Esophagus squamous epithelium (tissue), 5 donors: ENCODE measurements at regions not wholly inside any gene's neighbourhood (a gene's known extent, or its start where the extent isn't known, plus 50 kb on each side); places are given as distances from the start of the nearest gene placed in this dataset.

Source experiments
- DNase-seq: peaks from one replicate; lab custom pipeline; 2025; lab: John Stamatoyannopoulos, UW
- H3K27ac ChIP-seq, 4 donors: fragments of 200-600 bp; sonication (generic); one replicate each; pipeline ENCODE4 v1.5.1; 2016 to 2019; ENCODE audit warnings: mild to moderate bottlenecking in 1 of 4
- H3K27me3 ChIP-seq, 4 donors: fragments of 200-600 bp; sonication (generic); 1 replicate in 3 of 4; 2 replicates in 1 of 4; pipeline versions ENCODE4 v1.5.1 to v1.6.0; 2017 to 2021; ENCODE audit warnings: antibody characterized with exemption in 1 of 4
- H3K36me3 ChIP-seq, 3 donors: fragments of 200-600 bp; sonication (generic); one replicate each; pipeline ENCODE4 v1.5.1; 2016 to 2019
- H3K4me1 ChIP-seq, 3 donors: fragments of 200-600 bp; sonication (generic); one replicate each; pipeline ENCODE4 v1.5.1; 2017 to 2019
- H3K4me3 ChIP-seq, 4 donors: fragments of 200-600 bp; sonication (generic); 1 replicate in 3 of 4; 2 replicates in 1 of 4; pipeline ENCODE4 v1.5.1; 2016 to 2019; ENCODE audit warnings: mild to moderate bottlenecking in 2 of 4, moderate library complexity in 1 of 4
- H3K9me3 ChIP-seq, 3 donors: fragments of 200-600 bp; sonication (generic); one replicate each; pipeline ENCODE4 v1.5.1; 2016 to 2019
- POLR2A ChIP-seq, 4 donors: fragments of 450-650 bp; IDR thresholded peaks; one replicate each; pipeline ENCODE4 v1.6.1; 2017; ENCODE audit warnings: antibody characterized with exemption in 4 of 4, mild to moderate bottlenecking in 4 of 4, moderate library complexity in 3 of 4
- WGBS, 2 donors: methylation state at CpG; one replicate each; pipeline ENCODE4 v1.1.5; 2018; 5-methylcytosine and 5-hydroxymethylcytosine counted together
- intact Hi-C: fragments of 100-400 bp; cut with DNase I; formaldehyde crosslinking; loops from one replicate; pipeline ENCODE4 v1.15.0; 2022
- TF ChIP-seq, protein P1 (sequence below), 6 experiments: fragments of 450-650 bp in 4 of 6; fragments of 200-600 bp in 2 of 6; sonication (generic) in 2 of 6; IDR thresholded peaks; one replicate each; pipeline ENCODE4 v1.5.1; 2016 to 2019; ENCODE audit warnings: antibody characterized with exemption in 6 of 6, mild to moderate bottlenecking in 4 of 6, moderate library complexity in 4 of 6
- donor health status: DM: yes; HTN: yes; CAD: no.

DNA sequence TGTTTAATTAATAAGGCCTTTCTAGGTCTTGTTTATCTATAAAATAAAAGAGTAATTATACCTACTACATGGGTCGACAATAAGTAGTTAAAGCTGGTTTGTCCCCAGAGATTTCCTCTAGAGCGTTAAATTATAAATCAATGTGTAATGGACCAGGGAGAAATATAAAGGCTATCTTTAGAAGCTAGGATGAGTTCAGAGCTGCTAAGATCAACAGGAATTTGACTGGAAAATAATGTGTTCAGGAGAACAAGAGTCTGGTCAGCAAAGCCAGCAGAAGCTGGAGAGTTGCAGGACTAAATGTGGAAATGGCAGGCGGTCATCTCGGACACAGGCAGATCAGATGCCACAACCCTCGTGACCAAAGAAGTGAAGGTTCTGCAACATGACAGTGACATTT, 428.8 kb downstream of the EPM2A start:
- DNase-seq: no peak
- intact Hi-C loops: no loop called here
- 71 to 84% methylated on average over 5 of the region's 5 CpGs for WGBS, 2 donors
- H3K36me3 ChIP-seq: no peaks in the 10 kb centered on the region
- no peaks in the 10 kb centered on the region for H3K27me3 ChIP-seq
- no peak for TF ChIP-seq POLR2A (IDR thresholded peaks at IDR 0.05)
- TF ChIP-seq, protein P1, sequence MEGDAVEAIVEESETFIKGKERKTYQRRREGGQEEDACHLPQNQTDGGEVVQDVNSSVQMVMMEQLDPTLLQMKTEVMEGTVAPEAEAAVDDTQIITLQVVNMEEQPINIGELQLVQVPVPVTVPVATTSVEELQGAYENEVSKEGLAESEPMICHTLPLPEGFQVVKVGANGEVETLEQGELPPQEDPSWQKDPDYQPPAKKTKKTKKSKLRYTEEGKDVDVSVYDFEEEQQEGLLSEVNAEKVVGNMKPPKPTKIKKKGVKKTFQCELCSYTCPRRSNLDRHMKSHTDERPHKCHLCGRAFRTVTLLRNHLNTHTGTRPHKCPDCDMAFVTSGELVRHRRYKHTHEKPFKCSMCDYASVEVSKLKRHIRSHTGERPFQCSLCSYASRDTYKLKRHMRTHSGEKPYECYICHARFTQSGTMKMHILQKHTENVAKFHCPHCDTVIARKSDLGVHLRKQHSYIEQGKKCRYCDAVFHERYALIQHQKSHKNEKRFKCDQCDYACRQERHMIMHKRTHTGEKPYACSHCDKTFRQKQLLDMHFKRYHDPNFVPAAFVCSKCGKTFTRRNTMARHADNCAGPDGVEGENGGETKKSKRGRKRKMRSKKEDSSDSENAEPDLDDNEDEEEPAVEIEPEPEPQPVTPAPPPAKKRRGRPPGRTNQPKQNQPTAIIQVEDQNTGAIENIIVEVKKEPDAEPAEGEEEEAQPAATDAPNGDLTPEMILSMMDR (IDR thresholded peaks at IDR 0.05): no peak
- no peak overlapping the region for H3K4me3 ChIP-seq
- H3K27ac ChIP-seq: no peak overlapping the region
- no peaks in the 10 kb centered on the region for H3K4me1 ChIP-seq
- no peaks in the 10 kb centered on the region for H3K9me3 ChIP-seq

DNA sequence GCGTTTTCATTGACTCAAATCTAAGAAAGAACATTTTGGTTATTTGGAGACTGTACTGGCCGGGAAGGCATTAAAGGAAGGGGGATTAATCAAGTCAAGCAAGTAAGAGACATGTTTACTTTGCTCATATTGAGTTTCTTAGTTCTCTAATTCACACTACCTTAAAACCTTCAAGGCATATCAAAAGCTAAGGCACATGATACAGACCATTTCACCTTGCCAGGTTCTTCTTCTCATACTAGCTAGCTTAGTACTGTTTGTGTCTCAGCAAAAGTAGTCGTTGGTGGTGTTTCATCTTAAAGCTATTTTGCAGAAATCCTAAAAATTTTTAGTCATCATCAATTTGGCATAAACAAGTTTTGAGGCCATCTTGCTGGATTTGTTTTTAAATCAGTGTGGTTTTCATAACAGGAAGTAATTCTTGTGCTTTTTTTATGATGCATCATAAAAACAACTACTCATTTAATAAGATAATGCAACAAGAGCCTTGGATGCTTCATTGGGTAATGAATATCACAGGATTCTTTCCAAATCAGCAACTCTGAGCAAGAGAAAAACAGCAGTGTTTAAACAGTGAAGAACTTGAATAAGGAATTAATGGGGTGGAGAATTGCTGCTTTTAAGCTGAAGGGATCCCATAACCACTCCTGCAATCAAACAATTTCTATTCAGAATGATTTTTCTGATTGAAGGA, 425.3 kb downstream of the EPM2A start:
- Histone ChIP-seq H3K4me3 (no peak overlapping the region), H3K27ac (no peak overlapping the region)

DNA sequence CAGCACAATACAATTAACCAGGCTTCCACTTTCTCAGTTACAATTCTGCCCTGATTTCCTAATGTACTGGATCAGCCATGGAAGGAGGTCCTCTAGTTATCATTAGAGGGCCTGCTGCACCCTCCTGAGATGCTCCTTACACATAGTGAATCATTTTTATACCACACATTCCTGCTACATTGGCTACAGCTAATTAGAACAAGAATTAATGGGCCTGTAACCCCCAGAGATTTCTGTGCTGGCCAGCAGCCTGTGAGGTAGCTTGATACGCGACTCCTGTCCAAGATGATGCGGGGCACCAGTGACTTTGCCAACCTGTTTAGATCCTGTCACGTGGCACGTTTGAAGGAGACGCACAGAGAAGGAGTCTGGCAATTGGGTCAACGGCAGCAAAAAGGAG, 422.8 kb downstream of the EPM2A start:
- intact Hi-C loops: no loop called here
- no peaks in the 10 kb centered on the region for H3K4me1 ChIP-seq
- no peaks in the 10 kb centered on the region for H3K36me3 ChIP-seq
- no peaks in the 10 kb centered on the region for H3K27me3 ChIP-seq
- 88 to 89% methylated on average over 6 to 7 of the region's 7 CpGs for WGBS, 2 donors
- DNase-seq: no peak
- no peaks in the 10 kb centered on the region for H3K9me3 ChIP-seq
- no peak overlapping the region for H3K27ac ChIP-seq
- TF ChIP-seq, protein P1 (IDR thresholded peaks at IDR 0.05): no peak
- TF ChIP-seq POLR2A (IDR thresholded peaks at IDR 0.05): no peak
- no peak overlapping the region for H3K4me3 ChIP-seq

More for the DNA sequence above, 425.3 kb downstream of the EPM2A start:
- 35 to 36% methylated on average over 3 of the region's 3 CpGs for WGBS, 2 donors
- H3K27me3 ChIP-seq: no peaks in the 10 kb centered on the region
- H3K36me3 ChIP-seq: no peaks in the 10 kb centered on the region
- DNase-seq: no peak
- H3K9me3 ChIP-seq: no peaks in the 10 kb centered on the region
- H3K4me1 ChIP-seq: no peaks in the 10 kb centered on the region
- TF ChIP-seq, protein P1 (IDR thresholded peaks at IDR 0.05): no peak
- no peak for TF ChIP-seq POLR2A (IDR thresholded peaks at IDR 0.05)
- intact Hi-C loops: no loop called here

DNA sequence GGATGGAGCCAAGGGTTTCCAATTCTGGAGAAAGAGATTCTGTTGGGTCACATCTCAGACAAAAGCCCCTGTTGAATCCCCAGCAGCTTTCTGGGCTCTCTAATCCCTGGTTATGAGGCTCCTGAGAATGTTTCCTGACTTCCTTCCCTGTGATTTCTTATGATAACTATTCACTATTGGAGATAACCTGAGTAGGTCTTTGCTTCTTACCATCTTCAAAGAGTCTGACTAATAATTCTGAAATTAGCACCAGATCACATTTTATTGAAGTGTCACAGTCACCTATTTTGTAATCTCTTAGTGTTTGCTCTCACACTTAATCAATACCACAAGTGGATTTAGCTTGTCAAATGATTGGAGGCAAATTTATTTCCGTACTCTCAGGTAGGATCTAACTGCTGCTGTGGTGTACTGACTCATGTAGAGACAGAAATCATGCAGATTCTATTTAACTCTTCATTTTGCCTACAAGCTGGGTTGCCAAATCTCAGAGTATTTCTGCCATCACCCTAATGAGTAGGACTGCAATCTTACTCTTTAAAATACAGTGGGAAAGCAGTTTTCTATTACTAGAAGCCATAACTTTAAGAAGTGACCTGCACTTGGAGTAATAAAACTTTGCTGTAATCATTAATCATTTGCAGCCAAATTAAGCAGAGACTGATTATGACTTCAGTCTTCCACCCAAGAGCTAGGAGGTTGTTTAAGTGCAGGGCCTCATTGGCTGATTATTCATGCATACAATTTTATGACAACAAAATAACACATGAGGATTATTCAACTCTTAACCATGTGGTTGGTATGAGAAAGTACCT, 422.1 kb downstream of the EPM2A start:
- H3K9me3 ChIP-seq: no peaks in the 10 kb centered on the region
- no peak overlapping the region for H3K4me3 ChIP-seq
- no peak for DNase-seq
- intact Hi-C loops: no loop called here
- H3K27ac ChIP-seq: no peak overlapping the region
- H3K27me3 ChIP-seq: no peaks in the 10 kb centered on the region
- no peaks in the 10 kb centered on the region for H3K4me1 ChIP-seq
- WGBS, 2 donors: 47 to 77% methylated on average over 1 of the region's 1 CpG
- TF ChIP-seq, protein P1 (IDR thresholded peaks at IDR 0.05): no peak
- no peak for TF ChIP-seq POLR2A (IDR thresholded peaks at IDR 0.05)
- H3K36me3 ChIP-seq: no peaks in the 10 kb centered on the region

DNA sequence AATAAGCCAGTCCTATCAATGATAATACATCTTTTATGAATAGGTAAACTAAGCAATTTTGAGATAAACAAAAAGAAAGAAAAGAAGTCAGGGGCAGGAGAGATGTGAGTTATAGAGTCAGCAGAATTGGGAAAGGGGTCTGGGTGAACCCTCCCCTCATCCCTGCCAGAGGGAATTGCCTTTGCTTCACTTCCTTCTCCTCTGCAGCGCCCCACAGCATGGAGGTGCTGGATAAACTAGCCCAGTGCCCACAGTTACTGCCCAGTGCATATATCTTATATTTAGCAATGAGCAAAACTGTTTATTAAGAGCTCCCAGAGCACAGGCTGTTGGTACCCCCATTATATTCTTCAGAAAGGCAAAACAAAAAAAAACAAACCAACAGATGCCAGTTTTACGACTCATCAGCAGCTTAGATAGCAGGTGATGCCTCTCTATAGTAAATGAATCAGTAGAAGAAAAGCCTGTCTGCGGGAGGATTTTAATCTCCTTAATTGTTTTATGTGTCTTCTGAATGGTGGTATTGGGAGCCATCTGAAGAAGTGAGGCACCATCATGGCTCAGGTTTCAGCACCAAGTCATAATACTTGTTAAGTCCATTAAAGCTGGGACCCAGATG, 419.2 kb downstream of the EPM2A start:
- no peak for DNase-seq
- intact Hi-C loops: no loop called here

More for the DNA sequence above, 419.2 kb downstream of the EPM2A start:
- Histone ChIP-seq H3K4me1 (no peaks in the 10 kb centered on the region), H3K27me3 (no peaks in the 10 kb centered on the region), H3K27ac (no peak overlapping the region), H3K9me3 (no peaks in the 10 kb centered on the region), H3K36me3 (no peaks in the 10 kb centered on the region), H3K4me3 (no peak overlapping the region)
- 65 to 72% methylated on average over 3 of the region's 3 CpGs for WGBS, 2 donors
- TF ChIP-seq, protein P1 (IDR thresholded peaks at IDR 0.05): no peak
- TF ChIP-seq POLR2A (IDR thresholded peaks at IDR 0.05): no peak
